ENCODE measurements at regions not wholly inside any gene's neighbourhood (a gene's known extent, or its start where the extent isn't known, plus 50 kb on each side); places are given as distances from the start of the nearest gene placed in this dataset.

GRCh38 chr3:59160133-59160746 lies 110.4 kb upstream of the CFAP20DC start:
- no peak for TF ChIP-seq TAF1 (IDR thresholded peaks at IDR 0.05; ENCODE audit: borderline replicate concordance, low read depth, low read length)
- no peak for TF ChIP-seq POLR2AphosphoS5 (IDR thresholded peaks at IDR 0.05; ENCODE audit: low read depth, low read length)
- no peak for TF ChIP-seq POLR2A (IDR thresholded peaks at IDR 0.05; ENCODE audit: low read depth, low read length)
- DNase-seq (ENCODE audit: insufficient read length), result no peak
- no peak for FAIRE-seq

- FAIRE-seq, result no peak
- DNase-seq (ENCODE audit: insufficient read length), result no peak
- TF ChIP-seq TAF1 (IDR thresholded peaks at IDR 0.05; ENCODE audit: borderline replicate concordance, low read depth, low read length) (no peak), POLR2A (IDR thresholded peaks at IDR 0.05; ENCODE audit: low read depth, low read length) (no peak), POLR2AphosphoS5 (IDR thresholded peaks at IDR 0.05; ENCODE audit: low read depth, low read length) (no peak)
These were observed 103.8 kb upstream of the CFAP20DC start for GRCh38 chr3:59153648-59154047.

- TF ChIP-seq POLR2A (IDR thresholded peaks at IDR 0.05; ENCODE audit: low read depth, low read length) (no peak), POLR2AphosphoS5 (IDR thresholded peaks at IDR 0.05; ENCODE audit: low read depth, low read length) (no peak), TAF1 (IDR thresholded peaks at IDR 0.05; ENCODE audit: borderline replicate concordance, low read depth, low read length) (no peak)
- FAIRE-seq (no peak), DNase-seq (ENCODE audit: insufficient read length) (no peak)
These were observed 103.1 kb upstream of the CFAP20DC start for GRCh38 chr3:59152943-59153342.

GRCh38 chr3:59150039-59150438 lies 100.2 kb upstream of the CFAP20DC start:
- DNase-seq (ENCODE audit: insufficient read length), result no peak
- no peak for FAIRE-seq
- TF ChIP-seq TAF1 (IDR thresholded peaks at IDR 0.05; ENCODE audit: borderline replicate concordance, low read depth, low read length), result no peak
- no peak for TF ChIP-seq POLR2AphosphoS5 (IDR thresholded peaks at IDR 0.05; ENCODE audit: low read depth, low read length)
- TF ChIP-seq POLR2A (IDR thresholded peaks at IDR 0.05; ENCODE audit: low read depth, low read length), result no peak

- FAIRE-seq, result no peak
- no peak for DNase-seq (ENCODE audit: insufficient read length)
- TF ChIP-seq TAF1 (IDR thresholded peaks at IDR 0.05; ENCODE audit: borderline replicate concordance, low read depth, low read length) (no peak), POLR2A (IDR thresholded peaks at IDR 0.05; ENCODE audit: low read depth, low read length) (no peak), POLR2AphosphoS5 (IDR thresholded peaks at IDR 0.05; ENCODE audit: low read depth, low read length) (no peak)
These were observed 99.3 kb upstream of the CFAP20DC start for GRCh38 chr3:59149166-59149565.

GRCh38 chr3:59143447-59143846 lies 93.6 kb upstream of the CFAP20DC start:
- DNase-seq (ENCODE audit: insufficient read length) (no peak), FAIRE-seq (no peak)
- TF ChIP-seq POLR2A (IDR thresholded peaks at IDR 0.05; ENCODE audit: low read depth, low read length) (no peak), POLR2AphosphoS5 (IDR thresholded peaks at IDR 0.05; ENCODE audit: low read depth, low read length) (no peak), TAF1 (IDR thresholded peaks at IDR 0.05; ENCODE audit: borderline replicate concordance, low read depth, low read length) (no peak)

- FAIRE-seq (no peak), DNase-seq (ENCODE audit: insufficient read length) (no peak)
- TF ChIP-seq POLR2A (IDR thresholded peaks at IDR 0.05; ENCODE audit: low read depth, low read length), result no peak
- TF ChIP-seq TAF1 (IDR thresholded peaks at IDR 0.05; ENCODE audit: borderline replicate concordance, low read depth, low read length), result no peak
- no peak for TF ChIP-seq POLR2AphosphoS5 (IDR thresholded peaks at IDR 0.05; ENCODE audit: low read depth, low read length)
These were observed 92.7 kb upstream of the CFAP20DC start for GRCh38 chr3:59142556-59142955.

GRCh38 chr3:59138966-59139365 lies 89.1 kb upstream of the CFAP20DC start:
- FAIRE-seq (no peak), DNase-seq (ENCODE audit: insufficient read length) (no peak)
- no peak for TF ChIP-seq TAF1 (IDR thresholded peaks at IDR 0.05; ENCODE audit: borderline replicate concordance, low read depth, low read length)
- no peak for TF ChIP-seq POLR2A (IDR thresholded peaks at IDR 0.05; ENCODE audit: low read depth, low read length)
- TF ChIP-seq POLR2AphosphoS5 (IDR thresholded peaks at IDR 0.05; ENCODE audit: low read depth, low read length), result no peak

GRCh38 chr3:59137415-59137814 lies 87.6 kb upstream of the CFAP20DC start:
- FAIRE-seq (no peak), DNase-seq (ENCODE audit: insufficient read length) (no peak)
- no peak for TF ChIP-seq TAF1 (IDR thresholded peaks at IDR 0.05; ENCODE audit: borderline replicate concordance, low read depth, low read length)
- TF ChIP-seq POLR2AphosphoS5 (IDR thresholded peaks at IDR 0.05; ENCODE audit: low read depth, low read length), result no peak
- no peak for TF ChIP-seq POLR2A (IDR thresholded peaks at IDR 0.05; ENCODE audit: low read depth, low read length)

GRCh38 chr3:59136081-59136480 lies 86.3 kb upstream of the CFAP20DC start:
- FAIRE-seq, result no peak

GRCh38 chr3:59135096-59135495 lies 85.3 kb upstream of the CFAP20DC start:
- TF ChIP-seq POLR2A (IDR thresholded peaks at IDR 0.05; ENCODE audit: low read depth, low read length) (no peak), POLR2AphosphoS5 (IDR thresholded peaks at IDR 0.05; ENCODE audit: low read depth, low read length) (no peak), TAF1 (IDR thresholded peaks at IDR 0.05; ENCODE audit: borderline replicate concordance, low read depth, low read length) (no peak)
- FAIRE-seq (no peak), DNase-seq (ENCODE audit: insufficient read length) (no peak)

More at GRCh38 chr3:59136081-59136480, 86.3 kb upstream of the CFAP20DC start:
- no peak for DNase-seq (ENCODE audit: insufficient read length)
- TF ChIP-seq TAF1 (IDR thresholded peaks at IDR 0.05; ENCODE audit: borderline replicate concordance, low read depth, low read length) (no peak), POLR2A (IDR thresholded peaks at IDR 0.05; ENCODE audit: low read depth, low read length) (no peak), POLR2AphosphoS5 (IDR thresholded peaks at IDR 0.05; ENCODE audit: low read depth, low read length) (no peak)

GRCh38 chr3:59133311-59133710 lies 83.5 kb upstream of the CFAP20DC start:
- FAIRE-seq (no peak), DNase-seq (ENCODE audit: insufficient read length) (no peak)
- no peak for TF ChIP-seq POLR2A (IDR thresholded peaks at IDR 0.05; ENCODE audit: low read depth, low read length)
- TF ChIP-seq POLR2AphosphoS5 (IDR thresholded peaks at IDR 0.05; ENCODE audit: low read depth, low read length), result no peak
- no peak for TF ChIP-seq TAF1 (IDR thresholded peaks at IDR 0.05; ENCODE audit: borderline replicate concordance, low read depth, low read length)

All from GM12892 (cell line).